OCI-LY7 (cell line): ENCODE measurements at regions not wholly inside any gene's neighbourhood (a gene's known extent, or its start where the extent isn't known, plus 50 kb on each side); places are given as distances from the start of the nearest gene placed in this dataset.

Source experiments
- EZH2phosphoT487 ChIP-seq: fragments of 200-600 bp; sonication (generic); IDR thresholded peaks from 2 replicates; pipeline ENCODE4 v1.6.1; 2018; ENCODE audit warnings: low read depth, borderline replicate concordance, mild to moderate bottlenecking, mixed run types, antibody characterized with exemption, low read length, moderate library complexity, mixed read lengths
- TF ChIP-seq, protein P1 (sequence below): fragments of 200-600 bp; sonication (generic); conservative IDR thresholded peaks from 2 replicates; pipeline ENCODE4 v1.5.1; 2014; ENCODE audit warnings: mild to moderate bottlenecking, antibody characterized with exemption, low read length, moderate library complexity, mixed read lengths

DNA sequence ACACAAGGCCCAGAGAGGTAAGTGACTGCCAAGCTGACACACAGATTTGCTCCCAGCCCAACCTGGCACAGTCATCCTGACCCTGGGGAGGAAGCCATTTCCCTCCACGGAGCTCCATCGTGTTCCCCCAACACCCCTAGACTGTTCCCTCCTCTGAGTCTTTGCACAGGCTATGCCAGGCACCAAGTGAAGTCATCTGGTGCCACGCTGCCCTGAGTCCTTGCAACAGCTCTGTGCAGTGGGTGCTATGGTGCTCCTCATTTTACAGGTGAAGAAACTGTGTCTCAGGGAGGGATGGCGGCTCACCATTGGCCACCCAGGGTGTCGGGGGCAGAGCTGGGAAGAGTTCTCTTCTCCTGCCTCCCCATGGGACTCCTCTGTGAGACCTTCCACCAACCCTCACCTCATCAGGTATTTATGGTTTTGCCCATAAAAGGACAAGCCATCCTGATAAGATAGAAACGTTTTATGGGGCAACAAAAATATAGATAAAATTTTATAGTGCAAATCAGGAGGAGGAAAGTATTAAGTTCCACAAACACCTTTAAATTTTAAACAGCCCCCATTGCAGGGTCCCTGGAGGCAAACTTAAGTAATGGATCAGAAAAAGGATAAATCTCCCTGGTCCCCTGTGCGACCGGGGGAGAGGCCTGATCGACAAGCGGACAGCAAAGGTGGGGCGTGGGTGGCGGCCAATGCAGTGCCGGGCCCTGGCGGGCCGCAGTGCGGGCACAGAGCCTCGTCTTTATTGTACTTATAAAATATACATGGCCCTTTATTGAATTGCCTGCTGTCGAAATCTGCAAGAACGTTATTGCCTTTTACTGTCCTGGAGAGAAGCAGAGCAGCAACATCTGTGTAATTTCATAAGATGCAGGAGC, 50.2 kb upstream of the ZBTB43 start:
- TF ChIP-seq, protein P1, sequence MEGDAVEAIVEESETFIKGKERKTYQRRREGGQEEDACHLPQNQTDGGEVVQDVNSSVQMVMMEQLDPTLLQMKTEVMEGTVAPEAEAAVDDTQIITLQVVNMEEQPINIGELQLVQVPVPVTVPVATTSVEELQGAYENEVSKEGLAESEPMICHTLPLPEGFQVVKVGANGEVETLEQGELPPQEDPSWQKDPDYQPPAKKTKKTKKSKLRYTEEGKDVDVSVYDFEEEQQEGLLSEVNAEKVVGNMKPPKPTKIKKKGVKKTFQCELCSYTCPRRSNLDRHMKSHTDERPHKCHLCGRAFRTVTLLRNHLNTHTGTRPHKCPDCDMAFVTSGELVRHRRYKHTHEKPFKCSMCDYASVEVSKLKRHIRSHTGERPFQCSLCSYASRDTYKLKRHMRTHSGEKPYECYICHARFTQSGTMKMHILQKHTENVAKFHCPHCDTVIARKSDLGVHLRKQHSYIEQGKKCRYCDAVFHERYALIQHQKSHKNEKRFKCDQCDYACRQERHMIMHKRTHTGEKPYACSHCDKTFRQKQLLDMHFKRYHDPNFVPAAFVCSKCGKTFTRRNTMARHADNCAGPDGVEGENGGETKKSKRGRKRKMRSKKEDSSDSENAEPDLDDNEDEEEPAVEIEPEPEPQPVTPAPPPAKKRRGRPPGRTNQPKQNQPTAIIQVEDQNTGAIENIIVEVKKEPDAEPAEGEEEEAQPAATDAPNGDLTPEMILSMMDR, result no peak
- no peak for TF ChIP-seq EZH2phosphoT487
